ENCODE measurements at regions not wholly inside any gene's neighbourhood (a gene's known extent, or its start where the extent isn't known, plus 50 kb on each side); places are given as distances from the start of the nearest gene placed in this dataset.

- no peak overlapping the region for H3K27ac Mint-ChIP-seq (ENCODE audit: unreplicated experiment)
- H3K27me3 Mint-ChIP-seq (ENCODE audit: unreplicated experiment), result peaks cover 10% of the 10 kb centered on the region
- no peak for DNase-seq
- intact Hi-C loops (cut with micrococcal nuclease; ENCODE audit: unreplicated experiment), result no loop called here
- H3K4me3 Mint-ChIP-seq (ENCODE audit: low read depth, unreplicated experiment), result no peak overlapping the region
- TF ChIP-seq CTCF (IDR thresholded peaks at IDR 0.05; ENCODE audit: unreplicated experiment), result no peak
- H3K9me3 Mint-ChIP-seq (ENCODE audit: low read depth, unreplicated experiment), result no peaks in the 10 kb centered on the region
- no peaks in the 10 kb centered on the region for H3K36me3 Mint-ChIP-seq (ENCODE audit: insufficient read depth, unreplicated experiment)
- H3K4me1 Mint-ChIP-seq (ENCODE audit: low read depth, unreplicated experiment), result no peaks in the 10 kb centered on the region
- BruUV-seq (replicated peaks), result no TSS peak
- CTCF ChIA-PET, result no interaction called here
Measured at GRCh38 chr17:12605222-12605621, 60.5 kb upstream of the MYOCD start.

- BruUV-seq (replicated peaks), result no TSS peak
- Mint-ChIP-seq H3K36me3 (ENCODE audit: insufficient read depth, unreplicated experiment) (no peaks in the 10 kb centered on the region), H3K9me3 (ENCODE audit: low read depth, unreplicated experiment) (no peaks in the 10 kb centered on the region), H3K4me1 (ENCODE audit: low read depth, unreplicated experiment) (peaks cover 9% of the 10 kb centered on the region), H3K27ac (ENCODE audit: unreplicated experiment) (no peak overlapping the region), H3K27me3 (ENCODE audit: unreplicated experiment) (peaks cover 6% of the 10 kb centered on the region), H3K4me3 (ENCODE audit: low read depth, unreplicated experiment) (no peak overlapping the region)
- intact Hi-C loops (cut with micrococcal nuclease; ENCODE audit: unreplicated experiment), result no loop called here
- no peak for TF ChIP-seq CTCF (IDR thresholded peaks at IDR 0.05; ENCODE audit: unreplicated experiment)
- DNase-seq, result no peak
- CTCF ChIA-PET, result no interaction called here
Measured at GRCh38 chr17:12613566-12613965, 52.1 kb upstream of the MYOCD start.
